ENCODE measurements at regions not wholly inside any gene's neighbourhood (a gene's known extent, or its start where the extent isn't known, plus 50 kb on each side); places are given as distances from the start of the nearest gene placed in this dataset.

DNA sequence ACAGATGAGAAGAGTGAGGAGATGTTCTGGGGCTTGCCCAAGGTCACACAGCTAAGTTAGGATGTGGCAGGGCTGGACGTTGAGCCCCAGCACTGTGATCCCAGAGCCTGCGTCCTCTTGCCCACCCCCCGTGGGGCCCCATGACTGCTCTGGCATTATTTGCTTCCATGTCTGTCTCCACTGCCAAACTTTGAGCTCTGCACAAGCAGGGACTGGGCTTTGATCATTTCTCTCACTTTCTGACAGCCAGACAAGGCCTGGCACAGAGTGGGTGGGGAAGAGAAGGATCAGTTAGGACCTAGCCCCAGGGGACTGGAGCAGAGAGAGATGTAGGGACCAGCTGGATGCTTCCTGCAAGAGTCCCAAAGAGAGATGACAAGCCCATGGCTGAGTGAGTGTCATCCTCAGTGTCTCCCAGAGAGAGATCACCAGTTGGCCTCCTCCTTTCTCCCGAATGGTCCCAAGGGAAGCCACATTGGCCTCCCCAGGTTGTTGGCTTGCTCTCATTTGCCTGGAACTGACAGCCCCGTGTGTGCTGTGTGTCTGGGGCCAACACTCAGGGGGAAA is 126.7 kb upstream of the PWP1 start (continued):
- TF ChIP-seq ZBTB14 (CRISPR knock-in tag; IDR thresholded peaks at IDR 0.05) = no peak
- TF ChIP-seq, protein P1, sequence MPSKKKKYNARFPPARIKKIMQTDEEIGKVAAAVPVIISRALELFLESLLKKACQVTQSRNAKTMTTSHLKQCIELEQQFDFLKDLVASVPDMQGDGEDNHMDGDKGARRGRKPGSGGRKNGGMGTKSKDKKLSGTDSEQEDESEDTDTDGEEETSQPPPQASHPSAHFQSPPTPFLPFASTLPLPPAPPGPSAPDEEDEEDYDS (CRISPR knock-in tag; IDR thresholded peaks at IDR 0.05) = peak; percentile 34; the same call in 1 of the 2 replicates
- no peak for TF ChIP-seq MXD1 (CRISPR knock-in tag; IDR thresholded peaks at IDR 0.05)
- no peak for TF ChIP-seq TGIF2 (CRISPR knock-in tag; IDR thresholded peaks at IDR 0.05)
- no peak for TF ChIP-seq EZH2 (conservative IDR thresholded peaks at IDR 0.05; ENCODE audit: low read depth, low read length)
- no peak for TF ChIP-seq HHEX (CRISPR knock-in tag; IDR thresholded peaks at IDR 0.05)
- no peak for TF ChIP-seq KAT7 (CRISPR knock-in tag; IDR thresholded peaks at IDR 0.05; ENCODE audit: borderline replicate concordance)
- TF ChIP-seq ZSCAN20 (CRISPR knock-in tag; IDR thresholded peaks at IDR 0.05; ENCODE audit: borderline replicate concordance) = no peak
- TF ChIP-seq KDM5B (CRISPR knock-in tag; IDR thresholded peaks at IDR 0.05; ENCODE audit: borderline replicate concordance) = no peak
- no peak for TF ChIP-seq ZNF382 (CRISPR knock-in tag; IDR thresholded peaks at IDR 0.05; ENCODE audit: borderline replicate concordance)
- TF ChIP-seq, protein P2, sequence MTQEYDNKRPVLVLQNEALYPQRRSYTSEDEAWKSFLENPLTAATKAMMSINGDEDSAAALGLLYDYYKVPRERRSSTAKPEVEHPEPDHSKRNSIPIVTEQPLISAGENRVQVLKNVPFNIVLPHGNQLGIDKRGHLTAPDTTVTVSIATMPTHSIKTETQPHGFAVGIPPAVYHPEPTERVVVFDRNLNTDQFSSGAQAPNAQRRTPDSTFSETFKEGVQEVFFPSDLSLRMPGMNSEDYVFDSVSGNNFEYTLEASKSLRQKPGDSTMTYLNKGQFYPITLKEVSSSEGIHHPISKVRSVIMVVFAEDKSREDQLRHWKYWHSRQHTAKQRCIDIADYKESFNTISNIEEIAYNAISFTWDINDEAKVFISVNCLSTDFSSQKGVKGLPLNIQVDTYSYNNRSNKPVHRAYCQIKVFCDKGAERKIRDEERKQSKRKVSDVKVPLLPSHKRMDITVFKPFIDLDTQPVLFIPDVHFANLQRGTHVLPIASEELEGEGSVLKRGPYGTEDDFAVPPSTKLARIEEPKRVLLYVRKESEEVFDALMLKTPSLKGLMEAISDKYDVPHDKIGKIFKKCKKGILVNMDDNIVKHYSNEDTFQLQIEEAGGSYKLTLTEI (CRISPR knock-in tag; conservative IDR thresholded peaks at IDR 0.05) = no peak
- no peak for TF ChIP-seq RFX3 (CRISPR knock-in tag; IDR thresholded peaks at IDR 0.05)
- TF ChIP-seq ZNF30 (CRISPR knock-in tag; IDR thresholded peaks at IDR 0.05) = no peak
- no peak for TF ChIP-seq NFYB (CRISPR knock-in tag; IDR thresholded peaks at IDR 0.05)
- TF ChIP-seq CCDC6 (CRISPR knock-in tag; IDR thresholded peaks at IDR 0.05) = no peak
- peak; percentile 64; the same call in 1 of the 2 replicates for TF ChIP-seq ZBTB7B (CRISPR knock-in tag; IDR thresholded peaks at IDR 0.05)
- peak; percentile 89 for TF ChIP-seq SALL1 (CRISPR knock-in tag; IDR thresholded peaks at IDR 0.05)
- 0 out of 2 replicates have a peak, but pooled peaks have one; percentile 36 for TF ChIP-seq MEF2D (CRISPR knock-in tag; IDR thresholded peaks at IDR 0.05)
- TF ChIP-seq STAT5B (CRISPR knock-in tag; IDR thresholded peaks at IDR 0.05) = no peak
- peak; percentile 28 for TF ChIP-seq YY1 (IDR thresholded peaks at IDR 0.05; ENCODE audit: insufficient read depth, insufficient replicate concordance, low read depth, low read length)
- no peak for TF ChIP-seq TSC22D2 (CRISPR knock-in tag; IDR thresholded peaks at IDR 0.05; ENCODE audit: borderline replicate concordance)
- TF ChIP-seq ETS1 (CRISPR knock-in tag; IDR thresholded peaks at IDR 0.05) = no peak
- TF ChIP-seq ZNF33B (CRISPR knock-in tag; IDR thresholded peaks at IDR 0.05) = no peak
- peak; percentile 54 for TF ChIP-seq RAD21 (CRISPR knock-in tag; IDR thresholded peaks at IDR 0.05)
- no peak for TF ChIP-seq SRSF9 (IDR thresholded peaks at IDR 0.05; ENCODE audit: borderline replicate concordance, insufficient read depth, low read depth, low read length, poor library complexity, severe bottlenecking)
- TF ChIP-seq TFE3 (CRISPR knock-in tag; IDR thresholded peaks at IDR 0.05) = peak; percentile 66; the same call in 1 of the 2 replicates
